Adrenal gland (tissue), 5 donors: ENCODE measurements at regions not wholly inside any gene's neighbourhood (a gene's known extent, or its start where the extent isn't known, plus 50 kb on each side); places are given as distances from the start of the nearest gene placed in this dataset.

Experiments used
- POLR2A ChIP-seq, 2 donors: fragments of 450-650 bp; IDR thresholded peaks; one replicate each; pipeline ENCODE4 v1.6.1; 2017; ENCODE audit warnings: antibody characterized with exemption in 2 of 2, mild to moderate bottlenecking in 2 of 2, moderate library complexity in 1 of 2
- TF ChIP-seq, protein P1 (sequence below), 6 experiments: fragments of 450-650 bp in 4 of 6; fragments of 200-600 bp in 2 of 6; sonication (generic) in 1 of 6; IDR thresholded peaks; 1 replicate in 5 of 6; 2 replicates in 1 of 6; pipeline versions ENCODE4 v1.5.1 to v1.8.0; 2016 to 2021; ENCODE audit warnings: antibody characterized with exemption in 6 of 6, mild to moderate bottlenecking in 2 of 6, moderate library complexity in 1 of 6
- donor health status: DM: no; HTN: no; CAD: no.

DNA sequence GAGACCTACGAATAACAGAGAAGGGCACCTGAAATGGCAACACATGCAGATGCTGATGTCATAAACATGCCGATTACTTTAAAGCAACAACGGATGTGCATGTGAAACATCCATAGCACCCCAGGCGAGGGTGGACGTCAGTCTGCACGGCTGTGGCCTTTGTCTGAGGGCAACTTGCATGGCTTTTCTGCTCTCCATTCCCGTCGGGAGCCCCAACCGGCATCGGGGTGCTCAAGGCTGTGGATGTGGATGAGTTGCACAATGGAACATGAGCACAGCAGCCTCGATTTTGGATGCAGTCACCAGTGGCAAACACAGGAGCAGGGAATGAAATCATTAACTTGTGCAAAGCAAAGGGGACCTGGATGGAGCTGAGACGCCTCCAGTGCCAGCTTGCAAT, 298.2 kb upstream of the SALL3 start:
- TF ChIP-seq, protein P1, sequence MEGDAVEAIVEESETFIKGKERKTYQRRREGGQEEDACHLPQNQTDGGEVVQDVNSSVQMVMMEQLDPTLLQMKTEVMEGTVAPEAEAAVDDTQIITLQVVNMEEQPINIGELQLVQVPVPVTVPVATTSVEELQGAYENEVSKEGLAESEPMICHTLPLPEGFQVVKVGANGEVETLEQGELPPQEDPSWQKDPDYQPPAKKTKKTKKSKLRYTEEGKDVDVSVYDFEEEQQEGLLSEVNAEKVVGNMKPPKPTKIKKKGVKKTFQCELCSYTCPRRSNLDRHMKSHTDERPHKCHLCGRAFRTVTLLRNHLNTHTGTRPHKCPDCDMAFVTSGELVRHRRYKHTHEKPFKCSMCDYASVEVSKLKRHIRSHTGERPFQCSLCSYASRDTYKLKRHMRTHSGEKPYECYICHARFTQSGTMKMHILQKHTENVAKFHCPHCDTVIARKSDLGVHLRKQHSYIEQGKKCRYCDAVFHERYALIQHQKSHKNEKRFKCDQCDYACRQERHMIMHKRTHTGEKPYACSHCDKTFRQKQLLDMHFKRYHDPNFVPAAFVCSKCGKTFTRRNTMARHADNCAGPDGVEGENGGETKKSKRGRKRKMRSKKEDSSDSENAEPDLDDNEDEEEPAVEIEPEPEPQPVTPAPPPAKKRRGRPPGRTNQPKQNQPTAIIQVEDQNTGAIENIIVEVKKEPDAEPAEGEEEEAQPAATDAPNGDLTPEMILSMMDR (IDR thresholded peaks at IDR 0.05): no peak
- TF ChIP-seq POLR2A (IDR thresholded peaks at IDR 0.05): no peak
